Activated effector memory CD4-positive, alpha-beta T cell treated with anti-CD3 and anti-CD28 coated beads, Interleukin-2, amount 50 U/mL, for 16 hours (primary cell): ENCODE measurements at regions not wholly inside any gene's neighbourhood (a gene's known extent, or its start where the extent isn't known, plus 50 kb on each side); places are given as distances from the start of the nearest gene placed in this dataset.
"Not testable (repeated sequence)": the region's sequence is repeated elsewhere in the genome, so short reads cannot be mapped to it uniquely, and the experiment has no call there.

Experiments
- DNase-seq: peaks from one replicate; pipeline ENCODE4 v3.0.0-alpha.2; 2020

- no peak for DNase-seq
These were observed 153.4 kb upstream of the SALL4 start for GRCh38 chr20:51955756-51956155.

GRCh38 chr20:51953731-51954340 lies 151.5 kb upstream of the SALL4 start:
- DNase-seq: no peak

GRCh38 chr20:51950926-51951325 lies 148.6 kb upstream of the SALL4 start:
- DNase-seq: no peak

- no peak for DNase-seq
These were observed 144.3 kb upstream of the SALL4 start for GRCh38 chr20:51946586-51946985.

GRCh38 chr20:51945881-51946280 lies 143.6 kb upstream of the SALL4 start:
- DNase-seq: no peak

- no peak for DNase-seq
These were observed 142.9 kb upstream of the SALL4 start for GRCh38 chr20:51945177-51945576.

- DNase-seq: no peak
These were observed 141.4 kb upstream of the SALL4 start for GRCh38 chr20:51943761-51944160.

GRCh38 chr20:51943326-51943725 lies 141.0 kb upstream of the SALL4 start:
- not testable (repeated sequence) for DNase-seq

- no peak for DNase-seq
These were observed 139.2 kb upstream of the SALL4 start for GRCh38 chr20:51941503-51941902.

GRCh38 chr20:51939259-51939585 lies 136.9 kb upstream of the SALL4 start:
- no peak for DNase-seq

GRCh38 chr20:51938559-51939258 lies 136.4 kb upstream of the SALL4 start:
- no peak for DNase-seq

- DNase-seq: no peak
These were observed 135.5 kb upstream of the SALL4 start for GRCh38 chr20:51937779-51938178.

- no peak for DNase-seq
These were observed 134.1 kb upstream of the SALL4 start for GRCh38 chr20:51936377-51936776.

GRCh38 chr20:51935003-51935358 lies 132.7 kb upstream of the SALL4 start:
- no peak for DNase-seq

GRCh38 chr20:51934301-51935002 lies 132.1 kb upstream of the SALL4 start:
- DNase-seq: no peak

- no peak for DNase-seq
These were observed 129.1 kb upstream of the SALL4 start for GRCh38 chr20:51931371-51931781.

GRCh38 chr20:51930775-51931174 lies 128.5 kb upstream of the SALL4 start:
- no peak for DNase-seq

GRCh38 chr20:51928931-51929330 lies 126.6 kb upstream of the SALL4 start:
- no peak for DNase-seq

- not testable (repeated sequence) for DNase-seq
These were observed 125.6 kb upstream of the SALL4 start for GRCh38 chr20:51927970-51928369.

GRCh38 chr20:51926670-51927305 lies 124.5 kb upstream of the SALL4 start:
- DNase-seq: no peak

GRCh38 chr20:51924509-51924908 lies 122.2 kb upstream of the SALL4 start:
- no peak for DNase-seq

GRCh38 chr20:51923633-51924032 lies 121.3 kb upstream of the SALL4 start:
- DNase-seq: no peak

- not testable (repeated sequence) for DNase-seq
These were observed 120.5 kb upstream of the SALL4 start for GRCh38 chr20:51922812-51923211.

GRCh38 chr20:51918561-51918960 lies 116.2 kb upstream of the SALL4 start:
- DNase-seq: no peak
